GM18861 (cell line): ENCODE measurements at regions not wholly inside any gene's neighbourhood (a gene's known extent, or its start where the extent isn't known, plus 50 kb on each side); places are given as distances from the start of the nearest gene placed in this dataset.
A peak's percentile ranks its signal among the peaks of the same experiment; 100 is the strongest.

Source experiments
- ATAC-seq: cut with Tn5 transposase; IDR thresholded peaks from one replicate; pipeline ENCODE4 v1.9.1; 2021; ENCODE audit not compliant: unreplicated experiment

DNA sequence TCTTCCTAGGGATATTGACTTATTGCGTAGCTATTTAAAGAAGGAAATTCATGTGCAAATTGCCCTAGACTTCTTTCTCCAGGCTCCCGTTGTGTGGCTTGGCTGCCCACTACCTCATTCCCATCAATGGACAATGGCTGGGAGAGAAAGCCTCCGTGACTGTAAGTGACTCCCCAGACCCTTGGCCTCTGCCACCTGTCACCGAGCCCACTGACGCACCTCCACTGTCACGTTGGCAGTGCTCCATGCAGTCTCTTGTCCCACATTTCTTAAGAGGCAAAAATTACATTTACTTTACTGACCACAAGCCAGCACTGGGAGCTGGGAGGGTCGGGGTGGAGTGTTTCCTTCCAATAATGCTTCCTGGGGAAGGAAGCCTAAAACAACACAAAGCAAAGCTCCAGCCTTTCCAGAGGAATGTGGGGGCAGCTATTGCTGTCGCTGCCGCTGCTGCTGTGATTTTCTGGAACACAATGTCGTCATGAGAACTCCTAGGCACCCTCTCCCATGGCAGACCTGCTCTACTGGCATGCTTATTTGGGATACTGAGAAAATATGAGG, 89.7 kb upstream of the STEAP1B start:
- no peak for ATAC-seq

DNA sequence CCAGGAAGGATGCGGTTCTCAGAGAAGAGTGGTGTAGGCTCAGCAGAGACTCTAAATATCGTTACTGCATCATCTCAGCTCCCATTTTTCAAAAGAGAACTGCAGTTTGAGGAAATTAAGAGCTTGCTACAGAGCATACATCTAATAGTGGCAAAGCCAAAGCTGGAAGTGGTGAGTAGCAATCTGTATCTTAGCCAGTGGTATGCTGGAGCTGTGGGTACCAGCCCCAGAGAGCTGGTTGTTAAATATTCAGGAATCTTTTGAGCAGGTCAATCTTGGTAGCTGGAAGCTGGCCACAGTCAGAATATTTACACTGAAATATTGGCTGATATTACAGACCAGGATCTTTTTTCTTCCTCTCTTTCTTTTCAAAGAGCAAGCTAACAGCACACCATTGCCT, 88.4 kb upstream of the STEAP1B start:
- no peak for ATAC-seq

DNA sequence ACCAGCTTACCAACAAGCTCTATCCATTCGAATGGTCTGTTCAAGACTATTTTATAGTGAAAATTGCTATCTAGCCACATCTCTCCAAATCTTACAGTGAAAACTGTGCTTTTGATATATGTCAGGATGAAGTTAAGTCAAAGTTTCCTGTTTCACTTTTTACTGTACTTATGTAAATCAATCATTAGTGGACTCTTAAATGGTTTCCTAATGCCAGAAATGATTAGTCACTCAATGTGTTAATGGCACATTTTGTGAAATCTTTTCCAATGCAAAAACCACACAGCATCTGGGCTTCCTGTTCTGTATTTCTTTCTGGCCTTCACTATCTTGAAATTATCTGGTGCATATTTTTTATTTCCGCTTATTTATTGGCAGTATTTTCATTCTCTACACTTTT, 87.3 kb upstream of the STEAP1B start:
- peak; percentile 42 for ATAC-seq

DNA sequence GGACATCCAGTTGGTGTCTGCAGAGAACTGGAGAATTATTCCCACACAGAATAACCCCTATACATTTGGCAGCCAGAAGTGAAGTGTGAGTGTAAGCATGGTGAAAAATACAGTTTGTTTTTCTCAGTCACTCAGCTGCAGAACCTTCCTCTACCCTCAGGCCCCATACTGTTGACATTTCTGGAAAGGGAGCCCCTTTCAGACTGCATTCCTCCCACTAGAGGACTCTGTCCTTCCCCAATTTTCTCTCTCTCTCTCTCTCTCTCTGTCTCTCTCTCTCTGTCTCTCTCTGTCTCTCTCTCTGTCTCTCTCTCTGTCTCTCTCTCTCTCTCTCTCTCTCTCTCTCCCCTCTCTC, 86.8 kb upstream of the STEAP1B start:
- ATAC-seq = no peak

DNA sequence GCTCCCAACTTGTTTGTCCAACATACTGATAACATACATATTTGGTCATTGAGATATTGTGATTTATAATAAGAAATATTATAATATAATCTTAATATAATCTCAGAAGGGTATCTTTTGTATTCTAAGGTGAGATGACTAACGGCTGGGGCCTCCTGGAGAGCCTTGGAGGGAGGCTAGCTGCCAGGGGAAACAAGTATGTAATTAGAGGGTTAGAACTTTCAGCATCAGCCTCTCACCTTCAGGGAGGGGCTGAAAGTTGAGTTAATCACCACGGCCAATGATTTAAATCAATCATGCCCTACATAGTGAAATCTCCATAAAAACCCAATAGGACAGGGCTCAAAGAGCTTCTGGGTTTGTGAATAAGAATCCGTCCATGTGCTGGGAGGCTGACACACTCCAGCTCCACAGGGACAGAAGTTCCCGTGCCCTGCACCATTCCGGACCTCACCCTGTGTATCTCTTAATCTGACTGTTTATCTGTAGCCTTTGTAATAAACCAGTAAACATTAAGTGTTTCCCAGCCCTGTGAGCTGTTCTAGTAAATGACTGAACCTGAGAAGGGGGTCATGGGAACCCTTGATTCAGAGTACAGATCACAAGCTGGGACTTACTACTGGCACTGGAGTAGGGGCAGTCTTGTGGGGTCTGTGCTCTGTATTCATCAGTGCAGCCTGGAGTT, 86.3 kb upstream of the STEAP1B start:
- no peak for ATAC-seq

DNA sequence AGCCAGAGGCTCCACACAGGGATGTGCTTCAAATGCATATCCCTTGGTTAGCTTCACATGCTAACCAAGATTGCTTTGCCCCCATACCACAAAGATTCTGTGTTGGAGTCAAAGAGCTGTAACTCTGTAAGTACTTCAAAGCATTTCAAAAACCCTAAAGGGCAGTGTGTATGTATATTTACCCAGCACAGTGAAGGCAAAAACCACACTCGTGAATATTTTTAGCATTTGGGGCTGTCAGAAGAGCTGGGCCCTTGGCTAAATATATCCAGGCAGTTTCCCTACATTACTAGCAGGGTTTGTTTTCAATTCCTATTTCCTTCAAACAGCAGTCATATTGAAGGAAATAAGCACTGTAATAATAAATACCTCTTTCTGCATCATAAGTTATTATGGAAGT, 84.2 kb upstream of the STEAP1B start:
- ATAC-seq = peak; percentile 61

DNA sequence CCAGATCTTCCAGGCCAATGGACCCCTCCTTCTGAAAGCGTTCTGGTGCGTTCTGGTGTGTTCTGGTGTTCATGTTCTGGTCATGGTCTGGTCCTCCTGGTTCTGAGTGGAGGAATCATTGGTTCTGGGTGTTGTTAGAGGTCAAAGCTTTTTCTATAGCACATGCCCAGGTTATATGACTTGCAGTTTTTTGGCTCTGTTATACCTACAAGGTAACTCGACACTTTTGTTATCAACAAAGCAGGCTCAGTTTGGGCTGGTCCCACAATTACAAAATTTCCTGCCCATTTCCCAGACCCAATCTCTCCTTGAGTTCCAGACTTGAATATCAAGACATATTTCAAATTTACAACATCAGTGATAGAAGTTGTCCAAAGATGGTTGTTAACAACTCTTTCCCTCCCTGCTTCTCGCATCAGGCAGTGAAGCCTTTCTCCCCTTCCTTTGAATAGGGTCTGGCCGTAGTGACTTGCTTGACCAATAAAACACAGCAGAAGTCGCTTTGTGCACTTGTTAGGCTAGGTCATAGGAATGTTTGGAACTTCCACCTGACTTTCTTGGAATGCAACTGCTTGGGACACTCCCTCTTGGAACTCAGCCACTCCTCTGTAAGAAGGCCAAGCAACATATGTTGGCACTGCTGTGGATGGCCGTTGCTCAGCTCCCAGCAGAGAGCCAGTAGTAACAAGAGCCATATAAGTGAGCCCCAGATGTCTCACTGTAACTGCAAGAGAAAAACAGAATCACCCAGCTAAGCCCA, 83.1 kb upstream of the STEAP1B start:
- ATAC-seq = no peak

DNA sequence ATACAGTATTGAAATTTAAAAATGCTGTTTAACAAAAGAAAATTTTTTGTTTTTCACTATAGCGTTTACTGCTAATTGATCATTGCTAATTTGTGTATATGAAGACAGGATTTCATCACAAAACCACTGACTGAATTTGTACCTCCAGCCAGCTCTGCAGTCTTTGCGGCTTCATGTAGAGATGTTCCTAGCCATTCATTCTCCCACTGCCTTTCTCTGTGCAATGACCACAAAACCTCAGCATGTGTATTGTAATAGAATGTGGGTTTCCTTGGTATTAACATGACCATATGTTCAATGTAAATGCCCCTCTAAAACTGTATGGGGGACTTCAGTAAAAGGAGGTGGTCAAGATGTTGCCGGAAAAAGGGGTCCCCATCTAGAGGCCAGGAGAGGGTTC, 81.1 kb upstream of the STEAP1B start:
- ATAC-seq = no peak

DNA sequence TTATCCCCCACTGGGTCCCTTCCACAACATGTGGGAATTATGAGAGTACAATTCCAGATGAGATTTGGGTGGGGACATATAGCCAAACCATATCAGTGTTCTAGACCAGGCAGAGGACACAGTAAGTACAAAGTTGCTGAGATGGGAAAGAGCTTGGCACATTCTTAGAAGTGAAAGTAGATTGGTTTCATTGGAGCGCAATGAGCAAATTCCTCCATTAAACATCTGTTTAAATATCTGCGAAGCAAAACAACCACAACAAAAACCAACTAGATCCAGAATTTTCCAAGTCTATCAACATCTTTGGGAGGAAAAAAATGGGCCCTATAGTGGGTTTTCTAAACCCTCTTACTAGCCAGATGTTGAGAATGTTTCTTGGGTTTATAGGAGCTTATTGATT, 80.0 kb upstream of the STEAP1B start:
- no peak for ATAC-seq

DNA sequence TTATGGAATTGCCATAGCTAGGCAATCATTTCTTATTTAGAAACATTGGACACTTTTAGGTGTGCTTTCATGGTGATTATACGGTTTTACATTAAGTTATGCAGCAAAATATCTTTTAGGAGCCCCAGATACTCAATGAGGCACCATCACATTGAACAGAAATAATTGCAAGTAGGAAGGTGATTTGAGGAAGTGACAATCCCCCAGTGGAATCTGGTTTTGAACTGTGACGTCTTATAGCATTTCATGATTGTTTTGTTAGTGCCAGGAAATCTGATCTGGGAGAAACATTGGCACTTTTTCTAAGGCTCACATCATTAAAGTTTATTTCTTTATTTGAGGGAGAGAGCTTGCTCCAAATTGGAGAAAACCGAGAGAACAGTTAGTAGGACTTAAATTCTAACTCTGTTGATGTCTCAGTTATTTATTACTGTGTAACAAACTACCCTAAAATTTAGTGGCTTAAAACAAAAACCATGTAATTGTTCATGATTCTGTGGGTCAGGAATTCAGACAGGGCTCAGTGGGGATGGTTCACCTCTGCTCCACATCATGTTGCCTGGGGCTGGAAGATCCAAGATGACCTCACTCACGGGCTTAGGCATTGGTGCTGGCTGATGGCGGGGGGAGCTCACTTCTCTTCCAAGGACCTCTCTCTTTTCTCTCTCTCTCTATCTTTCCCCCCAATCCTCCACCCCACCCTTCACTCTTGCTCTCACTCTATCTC, 78.2 kb upstream of the STEAP1B start:
- ATAC-seq = no peak

DNA sequence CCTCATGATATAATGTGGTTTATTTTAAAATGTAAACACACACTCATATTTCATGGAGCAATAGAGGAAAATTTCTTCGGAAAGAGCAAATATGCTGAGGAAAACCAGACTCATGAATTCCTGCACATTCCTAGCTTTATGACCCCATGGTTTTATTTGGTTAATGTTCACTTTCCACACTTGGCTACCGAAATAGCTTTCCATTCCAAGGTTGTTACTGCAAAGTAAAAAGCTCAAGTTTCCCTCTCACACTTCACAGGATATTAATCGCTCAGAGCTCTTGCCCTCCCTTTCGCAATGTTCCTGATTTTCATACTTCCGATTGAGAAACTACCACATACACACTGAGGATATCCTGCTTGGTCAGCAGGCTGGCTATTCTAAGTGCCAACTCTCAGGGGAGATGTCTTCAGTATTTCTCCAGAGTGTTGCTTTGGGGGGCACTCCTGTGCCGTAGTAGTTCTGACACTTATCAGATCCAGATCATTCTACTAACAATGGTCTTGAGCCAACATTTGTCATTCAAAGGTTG, 77.5 kb upstream of the STEAP1B start:
- no peak for ATAC-seq

DNA sequence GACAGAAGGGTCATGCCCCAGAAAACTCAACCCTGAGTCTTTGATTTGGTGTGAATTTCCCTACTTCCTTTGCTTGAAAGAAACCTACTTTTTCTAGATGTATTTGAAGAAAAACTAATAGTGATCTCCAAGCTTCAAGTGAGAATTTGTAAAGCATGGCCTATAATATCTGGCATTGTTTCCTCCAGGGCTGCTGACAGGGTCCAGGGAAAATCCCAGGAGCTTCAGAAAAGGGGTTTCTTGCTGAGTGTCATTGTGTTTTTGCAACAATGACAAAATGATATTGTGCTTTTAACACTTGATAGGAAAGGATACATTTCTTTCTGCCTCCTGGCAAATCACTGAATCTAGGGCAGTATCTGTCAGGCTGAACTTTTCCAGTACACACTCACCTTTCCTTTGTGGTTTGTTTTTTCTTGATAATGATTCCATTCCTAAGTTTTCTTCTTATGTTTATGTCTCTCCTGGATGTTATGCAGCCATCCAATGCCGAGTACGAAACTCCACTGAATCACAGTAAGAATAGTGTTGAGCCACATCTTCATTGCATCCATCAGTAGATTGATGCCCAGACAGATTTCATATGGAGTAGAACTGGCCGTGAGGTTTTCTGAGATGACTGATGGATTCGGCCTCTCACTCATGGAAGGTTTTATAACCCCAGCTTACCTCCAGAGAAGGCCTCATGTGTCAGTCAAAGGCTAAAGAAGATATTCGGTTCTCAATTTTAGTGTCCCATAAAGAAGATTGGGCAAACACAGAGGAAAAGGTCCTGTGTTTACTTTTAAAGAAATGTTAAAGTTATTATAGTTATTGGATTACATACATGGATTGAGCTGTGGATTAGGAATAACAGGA, 76.9 kb upstream of the STEAP1B start:
- ATAC-seq = no peak

DNA sequence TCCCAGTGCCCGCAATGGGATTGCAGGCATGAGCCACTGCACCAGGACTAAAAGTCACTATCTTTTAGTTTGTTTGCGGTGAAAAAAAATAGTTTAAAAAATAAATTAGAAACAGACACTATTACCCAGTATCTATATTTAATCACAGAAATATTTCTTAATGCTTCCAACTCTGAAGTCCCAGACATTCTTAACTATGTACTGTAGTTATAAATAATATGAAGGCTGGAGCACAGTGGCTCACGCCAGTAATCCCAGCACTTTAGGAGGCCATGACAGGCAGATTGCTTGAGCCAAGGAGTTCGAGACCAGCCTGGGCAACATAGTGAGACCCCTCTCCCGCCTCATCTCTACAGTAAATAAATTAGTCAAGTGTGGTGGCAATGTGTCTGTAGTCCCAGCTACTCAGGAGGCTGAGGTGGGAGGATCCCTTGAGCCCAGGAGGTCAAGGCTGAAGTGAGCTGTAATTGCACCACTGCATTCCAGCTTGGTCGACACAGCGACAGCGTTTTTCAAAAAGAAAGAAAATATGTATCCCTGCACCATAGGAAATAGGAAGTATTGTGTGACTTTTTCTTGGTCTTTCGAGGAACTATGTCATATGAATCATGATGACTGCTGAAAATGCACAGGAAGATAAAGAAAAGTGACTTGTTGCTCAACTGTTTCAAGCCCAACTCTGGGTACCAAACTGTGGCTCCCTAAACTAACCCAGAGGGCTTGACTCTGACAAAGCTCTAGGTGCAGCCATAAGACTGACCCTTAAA, 74.9 kb upstream of the STEAP1B start:
- no peak for ATAC-seq

DNA sequence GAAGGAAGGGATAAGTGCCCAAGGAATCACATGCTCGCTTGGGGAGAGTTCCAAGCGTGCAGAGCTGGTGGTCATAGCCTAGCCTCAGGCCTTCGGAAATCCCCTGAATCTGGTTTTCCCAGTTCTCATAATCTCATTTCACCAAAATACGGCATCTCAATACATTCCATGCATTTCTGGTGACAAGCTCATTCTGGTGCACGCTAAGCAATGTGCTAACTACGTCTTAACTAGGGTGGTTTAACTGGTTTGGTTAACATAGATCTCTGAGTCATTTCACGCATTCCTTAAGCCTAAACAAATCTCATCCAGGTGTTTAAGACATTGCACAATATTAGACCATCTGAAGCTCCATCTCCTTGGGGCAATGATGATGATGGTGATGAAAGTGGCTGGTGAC, 72.9 kb upstream of the STEAP1B start:
- no peak for ATAC-seq

DNA sequence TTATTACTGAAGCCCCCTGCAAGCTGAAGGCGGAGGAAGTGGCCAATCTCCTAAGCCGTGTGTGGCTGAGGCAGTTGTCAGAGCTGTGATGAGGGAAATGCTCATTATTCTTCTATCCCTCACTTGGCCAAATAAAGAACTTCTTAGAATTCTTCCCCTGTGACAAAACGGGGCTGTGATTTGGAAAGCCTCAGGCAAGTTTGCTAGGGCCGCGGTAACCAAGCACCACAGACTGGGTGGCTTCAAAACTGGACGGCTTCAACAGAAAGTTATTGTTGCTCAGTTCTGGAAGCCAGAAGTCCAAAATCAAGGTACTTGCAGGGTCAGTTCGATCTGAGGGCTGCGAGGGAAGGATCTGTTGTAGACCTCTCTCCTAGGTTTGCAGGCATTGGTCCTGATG, 72.3 kb upstream of the STEAP1B start:
- ATAC-seq = no peak

DNA sequence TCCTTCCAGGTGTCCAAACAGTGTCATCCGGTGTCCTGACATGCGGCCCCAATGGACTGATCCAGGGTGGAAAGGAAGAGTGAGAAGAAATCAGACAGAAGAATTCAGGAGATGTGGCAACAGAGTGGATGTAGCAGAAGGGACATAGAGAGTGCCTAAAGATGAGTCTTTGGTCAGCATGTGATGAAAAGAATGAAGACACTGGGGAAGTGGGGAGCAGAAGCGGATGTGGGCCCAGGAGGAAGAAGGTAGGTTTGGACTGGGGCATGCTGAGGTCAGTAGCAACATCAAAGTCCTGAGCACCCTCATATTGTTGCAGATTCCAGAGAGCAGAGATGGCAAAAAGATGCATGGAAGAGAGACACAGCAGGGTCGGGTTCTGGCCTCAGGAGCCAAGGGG, 71.8 kb upstream of the STEAP1B start:
- no peak for ATAC-seq

DNA sequence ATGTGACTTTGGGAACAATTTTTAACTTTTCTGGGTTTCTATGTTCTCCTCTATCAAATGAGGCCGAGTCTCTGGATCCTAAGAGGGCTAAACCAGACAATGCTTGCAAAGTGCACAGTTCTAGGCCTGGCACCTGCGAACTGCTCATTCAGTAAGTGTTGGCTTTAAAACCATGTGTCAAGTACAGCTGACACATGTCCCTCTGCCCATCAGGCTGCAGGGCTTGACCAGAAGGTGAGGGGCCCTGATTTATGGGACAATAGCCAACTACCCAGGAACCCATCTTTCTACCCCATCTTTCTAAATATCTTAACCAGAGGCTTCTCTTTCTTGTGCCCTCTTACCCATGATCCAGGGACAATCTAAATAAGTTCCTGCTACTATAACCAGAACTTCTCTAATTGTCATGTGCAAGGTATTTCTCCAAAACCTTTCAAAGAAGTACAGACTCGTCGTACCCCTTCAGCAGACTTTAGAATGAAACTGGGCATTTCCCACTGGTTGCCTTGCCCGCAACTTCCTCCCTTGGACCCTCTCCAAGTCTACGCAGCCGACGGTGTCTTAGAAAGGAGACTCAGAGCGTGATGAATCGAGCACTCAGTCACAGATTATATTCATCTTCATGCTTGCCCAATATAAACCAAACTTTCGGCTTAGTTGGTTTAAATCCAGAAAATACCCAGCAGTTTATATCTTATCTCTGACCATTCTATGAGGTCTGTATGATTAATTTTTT, 69.8 kb upstream of the STEAP1B start:
- ATAC-seq = no peak

DNA sequence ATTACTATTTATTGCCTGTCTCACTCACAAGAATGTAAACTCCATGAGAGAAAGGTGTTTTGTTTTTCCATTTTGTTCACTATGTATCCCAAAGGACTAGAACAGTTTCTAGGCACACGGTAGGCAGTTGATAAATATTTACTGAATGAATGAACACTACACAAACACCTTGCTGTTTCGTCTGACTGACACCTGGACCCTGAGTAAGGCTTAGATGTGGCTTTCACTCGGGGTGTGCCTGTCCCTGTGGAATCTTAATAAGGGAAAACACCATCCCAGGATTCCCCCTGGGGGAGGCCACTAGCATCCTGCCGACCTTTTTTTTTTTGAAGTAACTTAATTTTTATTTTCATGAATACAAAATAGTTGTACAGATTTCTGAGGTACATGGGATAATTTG, 66.6 kb upstream of the STEAP1B start:
- no peak for ATAC-seq

DNA sequence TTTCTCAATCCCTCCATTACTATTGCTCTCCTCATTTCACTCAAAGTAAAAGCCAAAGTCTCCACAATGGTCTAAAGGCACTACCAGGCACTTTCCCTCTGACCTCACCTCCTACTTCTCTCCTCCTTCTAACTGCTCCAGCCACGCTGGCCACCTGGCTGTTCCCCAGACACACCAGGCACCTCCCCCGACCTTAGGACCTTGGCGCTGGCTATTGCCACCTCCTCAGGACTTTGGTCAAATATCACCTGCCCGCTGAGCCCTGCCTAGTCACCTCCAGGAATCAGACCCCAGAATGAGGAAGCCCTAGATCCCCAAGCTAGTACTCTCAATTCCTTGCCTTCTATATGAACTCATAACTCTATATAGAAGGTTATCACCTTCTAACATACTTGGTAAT, 66.2 kb upstream of the STEAP1B start:
- no peak for ATAC-seq
